Type B pancreatic cell (in vitro differentiated cells): ENCODE measurements at regions not wholly inside any gene's neighbourhood (a gene's known extent, or its start where the extent isn't known, plus 50 kb on each side); places are given as distances from the start of the nearest gene placed in this dataset.

Source experiments
- DNase-seq: peaks from one replicate; pipeline ENCODE4 v3.0.0; 2021; ENCODE audit warnings: mixed read lengths; ENCODE audit not compliant: unreplicated experiment; ENCODE audit errors: extremely low spot score
- H3K27ac Mint-ChIP-seq: 2 replicates; pipeline ENCODE4 v1.8.0; 2021; ENCODE audit warnings: mild to moderate bottlenecking, mixed read lengths
- H3K27me3 Mint-ChIP-seq: 2 replicates; pipeline ENCODE4 v1.8.0; 2021; ENCODE audit warnings: mixed read lengths
- H3K36me3 Mint-ChIP-seq: 2 replicates; pipeline ENCODE4 v1.8.0; 2021; ENCODE audit warnings: mixed read lengths
- H3K4me1 Mint-ChIP-seq: one replicate; pipeline ENCODE4 v1.8.0; 2021; ENCODE audit warnings: mixed read lengths; ENCODE audit not compliant: unreplicated experiment
- H3K4me3 Mint-ChIP-seq: 2 replicates; pipeline ENCODE4 v1.8.0; 2021; ENCODE audit warnings: mild to moderate bottlenecking, mixed read lengths
- H3K9me3 Mint-ChIP-seq: 2 replicates; pipeline ENCODE4 v1.8.0; 2021; ENCODE audit warnings: mixed read lengths
- TF ChIP-seq, protein P1 (sequence below): fragments of 200-600 bp; sonication (generic); conservative IDR thresholded peaks from 2 replicates; pipeline ENCODE4 v1.5.0; 2021; ENCODE audit warnings: antibody characterized with exemption, mild to moderate bottlenecking

DNA sequence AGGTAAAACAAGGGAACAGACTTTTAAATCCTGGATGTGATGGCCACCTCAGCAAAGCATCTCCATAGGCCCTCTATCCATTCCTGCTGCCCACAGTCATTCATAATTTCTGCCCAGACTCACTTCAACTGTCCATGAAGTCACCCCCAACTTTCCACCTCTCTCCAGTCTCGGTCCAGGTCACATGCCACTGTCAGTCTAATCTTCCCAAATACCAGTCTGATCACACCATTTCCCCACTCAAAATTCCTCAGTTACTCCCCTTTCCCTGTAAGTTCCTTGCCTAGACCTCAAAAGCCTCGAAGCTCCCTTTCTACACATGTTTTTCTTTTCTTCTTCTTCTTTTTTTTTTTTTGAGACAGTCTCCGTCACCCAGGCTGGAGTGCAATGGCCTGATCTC is 51.2 kb upstream of the HOPX start:
- Mint-ChIP-seq H3K27ac (no peak overlapping the region), H3K27me3 (no peaks in the 10 kb centered on the region), H3K36me3 (no peaks in the 10 kb centered on the region), H3K9me3 (peaks cover 7% of the 10 kb centered on the region), H3K4me1 (peaks cover 1% of the 10 kb centered on the region), H3K4me3 (no peak overlapping the region)
- no peak for DNase-seq
- TF ChIP-seq, protein P1, sequence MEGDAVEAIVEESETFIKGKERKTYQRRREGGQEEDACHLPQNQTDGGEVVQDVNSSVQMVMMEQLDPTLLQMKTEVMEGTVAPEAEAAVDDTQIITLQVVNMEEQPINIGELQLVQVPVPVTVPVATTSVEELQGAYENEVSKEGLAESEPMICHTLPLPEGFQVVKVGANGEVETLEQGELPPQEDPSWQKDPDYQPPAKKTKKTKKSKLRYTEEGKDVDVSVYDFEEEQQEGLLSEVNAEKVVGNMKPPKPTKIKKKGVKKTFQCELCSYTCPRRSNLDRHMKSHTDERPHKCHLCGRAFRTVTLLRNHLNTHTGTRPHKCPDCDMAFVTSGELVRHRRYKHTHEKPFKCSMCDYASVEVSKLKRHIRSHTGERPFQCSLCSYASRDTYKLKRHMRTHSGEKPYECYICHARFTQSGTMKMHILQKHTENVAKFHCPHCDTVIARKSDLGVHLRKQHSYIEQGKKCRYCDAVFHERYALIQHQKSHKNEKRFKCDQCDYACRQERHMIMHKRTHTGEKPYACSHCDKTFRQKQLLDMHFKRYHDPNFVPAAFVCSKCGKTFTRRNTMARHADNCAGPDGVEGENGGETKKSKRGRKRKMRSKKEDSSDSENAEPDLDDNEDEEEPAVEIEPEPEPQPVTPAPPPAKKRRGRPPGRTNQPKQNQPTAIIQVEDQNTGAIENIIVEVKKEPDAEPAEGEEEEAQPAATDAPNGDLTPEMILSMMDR = no peak

DNA sequence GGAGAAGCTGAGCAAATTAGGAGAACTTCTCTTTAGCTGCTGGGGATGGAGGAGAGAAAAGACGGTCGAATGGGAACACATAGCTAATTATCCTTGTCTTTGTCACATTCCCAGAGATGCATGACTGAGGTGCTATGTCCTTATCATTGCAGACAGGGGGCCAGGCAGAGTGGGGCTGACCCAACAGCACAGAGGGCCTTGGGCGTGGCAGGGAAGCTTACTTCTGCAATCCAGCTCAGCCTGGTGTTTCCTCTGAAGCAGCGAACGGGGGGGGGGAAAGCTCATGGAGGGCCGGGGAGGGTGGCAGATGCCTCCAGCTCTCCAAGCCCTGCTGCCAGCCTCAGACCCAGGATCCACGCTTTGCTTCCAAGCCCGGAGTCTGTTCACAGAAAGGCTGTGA is 50.8 kb upstream of the HOPX start:
- Mint-ChIP-seq H3K27ac (no peak overlapping the region), H3K4me3 (no peak overlapping the region)
- TF ChIP-seq, protein P1 = no peak

More for the DNA sequence above, 50.8 kb upstream of the HOPX start:
- no peaks in the 10 kb centered on the region for H3K36me3 Mint-ChIP-seq
- no peaks in the 10 kb centered on the region for H3K27me3 Mint-ChIP-seq
- peaks cover 7% of the 10 kb centered on the region for H3K9me3 Mint-ChIP-seq
- peaks cover 4% of the 10 kb centered on the region for H3K4me1 Mint-ChIP-seq
- no peak for DNase-seq
